Mesenchymal stem cell (in vitro differentiated cells and primary cell): ENCODE measurements at regions not wholly inside any gene's neighbourhood (a gene's known extent, or its start where the extent isn't known, plus 50 kb on each side); places are given as distances from the start of the nearest gene placed in this dataset.

ENCODE experiments used
- DNase-seq: peaks from one replicate; pipeline ENCODE4 v3.0.0-alpha.2; 2013
- H2AFZ ChIP-seq: one replicate; pipeline ENCODE4 v1.6.1; 2013; ENCODE audit warnings: low read depth, mild to moderate bottlenecking, control low read depth, inconsistent platforms, low read length, moderate library complexity
- H2AK5ac ChIP-seq: 2 replicates; pipeline ENCODE4 v1.6.1; 2013; ENCODE audit warnings: low read length, moderate library complexity, mild to moderate bottlenecking, inconsistent platforms; ENCODE audit not compliant: severe bottlenecking
- H2BK120ac ChIP-seq: one replicate; pipeline ENCODE4 v1.6.1; 2013; ENCODE audit warnings: low read depth, mild to moderate bottlenecking, inconsistent platforms, low read length, moderate library complexity
- H2BK12ac ChIP-seq, 2 experiments: one replicate each; pipeline ENCODE4 v1.6.1; 2013; ENCODE audit warnings: inconsistent platforms in 2 of 2, low read length in 2 of 2, mild to moderate bottlenecking in 2 of 2, moderate library complexity in 2 of 2, control low read depth in 1 of 2
- H2BK15ac ChIP-seq: one replicate; pipeline ENCODE4 v1.6.1; 2013; ENCODE audit warnings: mild to moderate bottlenecking, low read depth, inconsistent platforms; ENCODE audit not compliant: poor library complexity, severe bottlenecking
- H2BK5ac ChIP-seq: 2 replicates; pipeline ENCODE4 v1.6.1; 2013; ENCODE audit warnings: low read depth, mild to moderate bottlenecking, low read length, control low read depth, inconsistent platforms; ENCODE audit not compliant: poor library complexity, severe bottlenecking
- H3K14ac ChIP-seq, 2 experiments: one replicate each; pipeline ENCODE4 v1.6.1; 2013; ENCODE audit warnings: inconsistent platforms in 2 of 2, low read length in 2 of 2, control low read depth in 1 of 2, mild to moderate bottlenecking in 1 of 2, moderate library complexity in 1 of 2
- H3K18ac ChIP-seq, 2 experiments: one replicate each; pipeline ENCODE4 v1.6.1; 2013; ENCODE audit warnings: inconsistent platforms in 2 of 2, low read length in 2 of 2, control low read depth in 1 of 2, low read depth in 1 of 2, mild to moderate bottlenecking in 1 of 2
- H3K23ac ChIP-seq, 2 experiments: one replicate each; pipeline ENCODE4 v1.6.1; 2013; ENCODE audit warnings: inconsistent platforms in 2 of 2, low read length in 2 of 2, mild to moderate bottlenecking in 2 of 2, moderate library complexity in 2 of 2, control low read depth in 1 of 2
- H3K27ac ChIP-seq: 2 replicates; pipeline ENCODE4 v1.5.1; 2013; ENCODE audit warnings: mild to moderate bottlenecking, moderate library complexity, low read length, control low read depth, inconsistent platforms; ENCODE audit not compliant: poor library complexity, severe bottlenecking
- H3K27me3 ChIP-seq, 2 experiments: 2 replicates each; pipeline versions ENCODE4 v1.6.1 to v1.7.0; 2013; ENCODE audit warnings: low read length in 2 of 2, mild to moderate bottlenecking in 2 of 2, moderate library complexity in 2 of 2, control low read depth in 1 of 2, inconsistent platforms in 1 of 2; ENCODE audit not compliant: control insufficient read depth in 1 of 2, insufficient read depth in 1 of 2
- H3K36me3 ChIP-seq, 2 experiments: 2 replicates each; pipeline versions ENCODE4 v1.6.1 to v1.7.0; 2013; ENCODE audit warnings: low read length in 2 of 2, control low read depth in 1 of 2, inconsistent platforms in 1 of 2, low read depth in 1 of 2, mild to moderate bottlenecking in 1 of 2; ENCODE audit not compliant: insufficient read depth in 2 of 2, control insufficient read depth in 1 of 2
- H3K4ac ChIP-seq, 2 experiments: one replicate each; pipeline ENCODE4 v1.6.1; 2013; ENCODE audit warnings: inconsistent platforms in 2 of 2, low read length in 2 of 2, mild to moderate bottlenecking in 2 of 2, moderate library complexity in 2 of 2, control low read depth in 1 of 2, low read depth in 1 of 2
- H3K4me1 ChIP-seq: 2 replicates; pipeline ENCODE4 v1.6.1; 2013; ENCODE audit warnings: low read depth, low read length, control low read depth; ENCODE audit not compliant: control insufficient read depth, insufficient read depth
- H3K4me2 ChIP-seq: 2 replicates; pipeline ENCODE4 v1.6.1; 2013; ENCODE audit warnings: low read length, mild to moderate bottlenecking, inconsistent platforms; ENCODE audit not compliant: poor library complexity, severe bottlenecking
- H3K4me3 ChIP-seq, 2 experiments: 2 replicates each; pipeline versions ENCODE4 v1.5.1 to v1.7.0; 2013; ENCODE audit warnings: low read length in 2 of 2, mild to moderate bottlenecking in 2 of 2, control low read depth in 1 of 2, low read depth in 1 of 2; ENCODE audit not compliant: insufficient read depth in 1 of 2
- H3K79me1 ChIP-seq: replicated peaks from 2 replicates; pipeline ENCODE4 v1.6.1; 2013; ENCODE audit warnings: mild to moderate bottlenecking, control low read depth, low read length, inconsistent platforms; ENCODE audit not compliant: poor library complexity, severe bottlenecking
- H3K9ac ChIP-seq: 2 replicates; pipeline ENCODE4 v1.7.0; 2013; ENCODE audit warnings: mild to moderate bottlenecking, low read length, moderate library complexity
- H3K9me3 ChIP-seq: 2 replicates; pipeline ENCODE4 v1.7.0; 2013; ENCODE audit warnings: mild to moderate bottlenecking, low read length; ENCODE audit not compliant: control insufficient read depth
- H4K8ac ChIP-seq: one replicate; pipeline ENCODE4 v1.6.1; 2013; ENCODE audit warnings: inconsistent platforms, mild to moderate bottlenecking, low read length, moderate library complexity
- H4K91ac ChIP-seq: one replicate; pipeline ENCODE4 v1.6.1; 2013; ENCODE audit warnings: mild to moderate bottlenecking, low read length, inconsistent platforms
- WGBS: methylation state at CpG from one replicate; pipeline ENCODE4 v1.1.7; 2013; ENCODE audit warnings: mixed read lengths; 5-methylcytosine and 5-hydroxymethylcytosine counted together

DNA sequence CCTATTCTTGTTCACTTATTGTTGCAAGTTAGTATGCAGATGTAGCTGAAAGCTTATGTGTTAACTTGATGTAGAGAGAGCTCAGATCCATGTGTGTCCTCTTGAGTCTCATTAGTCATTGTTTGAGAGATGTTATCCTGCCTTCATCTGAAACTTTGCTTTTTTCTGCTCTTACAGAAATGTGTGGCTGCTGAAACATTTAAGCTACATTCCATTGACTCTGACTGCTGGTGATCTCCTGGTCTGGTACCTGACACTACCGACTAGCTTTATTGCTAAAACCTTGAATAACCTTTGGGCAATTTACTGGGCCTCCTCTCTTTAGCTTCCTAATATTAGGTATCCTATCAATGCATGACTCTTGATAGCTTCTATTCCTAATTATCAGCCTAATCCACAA, 705.6 kb upstream of the FOXG1 start:
- Histone ChIP-seq H3K27me3 (no peaks in the 10 kb centered on the region), H4K8ac (no peak overlapping the region), H3K4me2 (no peak overlapping the region), H3K4me3 (no peak overlapping the region), H3K23ac (no peak overlapping the region), H3K14ac (no peak overlapping the region), H3K36me3 (no peaks in the 10 kb centered on the region), H3K79me1 (no peaks in the 10 kb centered on the region), H3K18ac (no peak overlapping the region), H2BK15ac (no peak overlapping the region), H3K9ac (no peak overlapping the region), H3K27ac (no peak overlapping the region), H2AK5ac (no peak overlapping the region), H2AFZ (no peak overlapping the region), H2BK120ac (no peak overlapping the region), H2BK12ac (no peak overlapping the region), H4K91ac (no peak overlapping the region), H2BK5ac (no peak overlapping the region), H3K4me1 (no peaks in the 10 kb centered on the region), H3K4ac (no peak overlapping the region), H3K9me3 (no peaks in the 10 kb centered on the region)
- DNase-seq = no peak
- WGBS = 94% methylated on average over 1 of the region's 1 CpG

DNA sequence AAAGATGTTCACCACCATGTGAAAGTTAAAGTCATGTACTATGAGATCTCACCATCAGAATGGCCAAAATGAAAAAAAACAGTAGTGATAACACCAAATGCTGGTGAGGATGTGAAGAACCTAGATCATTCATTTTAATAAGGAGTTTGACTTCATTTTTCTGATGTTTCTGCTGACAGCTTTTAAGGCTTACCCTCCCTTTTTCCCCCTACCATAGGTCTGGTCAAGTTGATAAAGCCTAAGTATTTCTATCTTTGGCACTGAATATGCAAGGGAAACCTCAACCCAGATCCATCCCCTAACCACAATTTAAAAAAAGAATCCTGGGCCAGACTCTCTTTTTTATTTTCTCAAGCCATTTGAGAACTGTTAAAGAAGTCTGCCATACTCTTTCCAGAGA, 689.6 kb upstream of the FOXG1 start:
- Histone ChIP-seq H3K4me1 (no peaks in the 10 kb centered on the region), H3K27me3 (no peaks in the 10 kb centered on the region), H3K4ac (no peak overlapping the region), H4K8ac (no peak overlapping the region), H3K4me3 (no peak overlapping the region), H2AK5ac (no peak overlapping the region), H3K79me1 (no peaks in the 10 kb centered on the region), H3K27ac (no peak overlapping the region), H3K9ac (no peak overlapping the region), H3K23ac (no peak overlapping the region), H3K14ac (no peak overlapping the region), H3K9me3 (no peaks in the 10 kb centered on the region), H3K4me2 (no peak overlapping the region), H3K18ac (no peak overlapping the region), H2BK15ac (no peak overlapping the region), H2BK12ac (no peak overlapping the region), H2BK120ac (no peak overlapping the region), H4K91ac (no peak overlapping the region), H3K36me3 (no peaks in the 10 kb centered on the region), H2BK5ac (no peak overlapping the region), H2AFZ (no peak overlapping the region)
- DNase-seq = no peak

DNA sequence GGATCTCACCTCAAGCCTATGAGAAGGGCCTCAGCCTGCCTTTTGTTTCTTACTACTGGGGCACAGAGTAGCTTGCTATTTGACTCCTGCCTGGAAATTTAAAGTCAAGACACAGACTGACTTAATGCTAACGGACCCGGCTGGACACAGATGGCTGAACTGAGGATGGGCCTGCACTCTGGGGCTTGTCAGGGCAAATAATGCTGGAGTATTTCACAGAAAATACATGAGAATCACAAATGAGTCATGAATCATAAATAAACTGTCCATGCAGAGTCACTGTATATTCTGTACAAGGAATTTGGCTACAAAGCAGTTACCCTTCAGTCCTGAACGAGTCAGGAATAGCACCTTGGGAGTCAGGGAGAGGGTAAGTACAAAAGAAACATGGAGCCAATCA, 683.2 kb upstream of the FOXG1 start:
- DNase-seq = no peak
- Histone ChIP-seq H3K18ac (no peak overlapping the region), H3K4me1 (no peaks in the 10 kb centered on the region), H2BK5ac (no peak overlapping the region), H3K23ac (no peak overlapping the region), H4K8ac (no peak overlapping the region), H3K27me3 (no peaks in the 10 kb centered on the region), H3K9me3 (no peaks in the 10 kb centered on the region), H3K79me1 (no peaks in the 10 kb centered on the region), H4K91ac (no peak overlapping the region), H3K36me3 (no peaks in the 10 kb centered on the region), H3K4ac (no peak overlapping the region), H2BK15ac (no peak overlapping the region), H3K9ac (no peak overlapping the region), H2BK120ac (no peak overlapping the region), H2AK5ac (no peak overlapping the region), H3K27ac (peak overlapping the region; percentile 19), H3K4me2 (no peak overlapping the region), H2BK12ac (no peak overlapping the region), H2AFZ (no peak overlapping the region), H3K4me3 (no peak overlapping the region), H3K14ac (no peak overlapping the region)
- WGBS = 56% methylated on average over 3 of the region's 3 CpGs

DNA sequence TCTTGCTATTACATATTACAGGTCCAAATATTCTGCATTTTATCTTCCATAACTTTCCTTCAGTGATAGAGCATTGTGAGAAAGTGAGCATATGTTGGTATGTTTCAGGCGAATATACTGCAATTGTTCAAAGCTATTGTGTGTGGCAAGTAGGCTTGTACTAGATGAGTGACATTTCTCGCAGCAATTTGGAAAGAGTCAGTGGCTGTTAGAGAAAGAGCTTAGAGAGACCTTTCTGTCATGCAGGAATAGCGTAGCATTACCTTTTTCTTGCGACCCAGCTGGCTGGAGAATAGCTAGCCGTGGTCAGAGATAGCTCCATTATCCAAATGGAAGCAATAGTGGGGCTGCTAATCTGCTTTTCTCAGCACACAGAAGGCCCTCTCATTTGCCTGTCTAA, 678.5 kb upstream of the FOXG1 start:
- Histone ChIP-seq H3K9ac (no peak overlapping the region), H3K27me3 (no peaks in the 10 kb centered on the region), H3K4me2 (no peak overlapping the region), H3K36me3 (no peaks in the 10 kb centered on the region), H3K9me3 (peaks cover 12% of the 10 kb centered on the region), H2BK12ac (no peak overlapping the region), H2BK5ac (no peak overlapping the region), H3K79me1 (no peaks in the 10 kb centered on the region), H2AFZ (no peak overlapping the region), H3K23ac (no peak overlapping the region), H3K4me3 (no peak overlapping the region), H3K14ac (no peak overlapping the region), H4K8ac (no peak overlapping the region), H3K18ac (no peak overlapping the region), H2BK120ac (no peak overlapping the region), H2BK15ac (no peak overlapping the region), H4K91ac (no peak overlapping the region), H3K4me1 (no peaks in the 10 kb centered on the region), H3K27ac (no peak overlapping the region), H2AK5ac (no peak overlapping the region), H3K4ac (no peak overlapping the region)
- DNase-seq = no peak
- WGBS = 76% methylated on average over 5 of the region's 5 CpGs
